ENCODE measurements at regions not wholly inside any gene's neighbourhood (a gene's known extent, or its start where the extent isn't known, plus 50 kb on each side); places are given as distances from the start of the nearest gene placed in this dataset.
"Not testable (repeated sequence)": the region's sequence is repeated elsewhere in the genome, so short reads cannot be mapped to it uniquely, and the experiment has no call there.

GRCh38 chr2:42973726-42974125 lies 181.3 kb upstream of the HAAO start:
- ATAC-seq, result no peak
- DNase-seq, result no peak

- DNase-seq, ATAC-seq: not testable (repeated sequence)
Measured at GRCh38 chr2:42972933-42973516, 180.6 kb upstream of the HAAO start.

GRCh38 chr2:42971947-42972736 lies 179.8 kb upstream of the HAAO start:
- no peak for DNase-seq

GRCh38 chr2:42971381-42971780 lies 179.0 kb upstream of the HAAO start:
- no peak for DNase-seq
- no peak for ATAC-seq

More at GRCh38 chr2:42971947-42972736, 179.8 kb upstream of the HAAO start:
- no peak for ATAC-seq

GRCh38 chr2:42970151-42970550 lies 177.8 kb upstream of the HAAO start:
- ATAC-seq (no peak), DNase-seq (no peak)

- ATAC-seq (no peak), DNase-seq (no peak)
Measured at GRCh38 chr2:42969231-42970150, 177.1 kb upstream of the HAAO start.

GRCh38 chr2:42967959-42968674 lies 175.7 kb upstream of the HAAO start:
- ATAC-seq (no peak), DNase-seq (no peak)

- DNase-seq (no peak), ATAC-seq (no peak)
Measured at GRCh38 chr2:42965910-42966309, 173.5 kb upstream of the HAAO start.

- DNase-seq (no peak), ATAC-seq (no peak)
Measured at GRCh38 chr2:42965196-42965595, 172.8 kb upstream of the HAAO start.

GRCh38 chr2:42964439-42965083 lies 172.2 kb upstream of the HAAO start:
- ATAC-seq (no peak), DNase-seq (no peak)

GRCh38 chr2:42963452-42964068 lies 171.2 kb upstream of the HAAO start:
- DNase-seq, result no peak
- no peak for ATAC-seq

- ATAC-seq (no peak), DNase-seq (no peak)
Measured at GRCh38 chr2:42962508-42962953, 170.1 kb upstream of the HAAO start.

GRCh38 chr2:42961961-42962360 lies 169.6 kb upstream of the HAAO start:
- ATAC-seq, result no peak

GRCh38 chr2:42961385-42961811 lies 169.0 kb upstream of the HAAO start:
- ATAC-seq, result no peak

More at GRCh38 chr2:42961961-42962360, 169.6 kb upstream of the HAAO start:
- no peak for DNase-seq

GRCh38 chr2:42960842-42961180 lies 168.4 kb upstream of the HAAO start:
- ATAC-seq (no peak), DNase-seq (no peak)

More at GRCh38 chr2:42961385-42961811, 169.0 kb upstream of the HAAO start:
- DNase-seq, result no peak

GRCh38 chr2:42960002-42960841 lies 167.8 kb upstream of the HAAO start:
- ATAC-seq (no peak), DNase-seq (no peak)

GRCh38 chr2:42959234-42960001 lies 167.0 kb upstream of the HAAO start:
- no peak for DNase-seq

GRCh38 chr2:42958741-42959233 lies 166.4 kb upstream of the HAAO start:
- ATAC-seq (no peak), DNase-seq (no peak)

More at GRCh38 chr2:42959234-42960001, 167.0 kb upstream of the HAAO start:
- ATAC-seq, result no peak

GRCh38 chr2:42957861-42958301 lies 165.5 kb upstream of the HAAO start:
- DNase-seq (no peak), ATAC-seq (no peak)

All from stimulated activated naive CD8-positive, alpha-beta T cell treated with anti-CD3 and anti-CD28 coated beads, Interleukin-15, Interleukin-2, amounts not matched to agents 100 U/mL and 50 U/mL, for 24 hours (primary cell).